HT-29 (cell line): ENCODE measurements at regions not wholly inside any gene's neighbourhood (a gene's known extent, or its start where the extent isn't known, plus 50 kb on each side); places are given as distances from the start of the nearest gene placed in this dataset.

Source experiments
- DNase-seq: peaks from one replicate; pipeline ENCODE4 v3.0.0-alpha.2; 2015; ENCODE audit warnings: low spot score

- no peak for DNase-seq
These were observed 100.7 kb upstream of the RTL1 start for GRCh38 chr14:101004176-101004575.

- DNase-seq, result no peak
These were observed 101.4 kb upstream of the RTL1 start for GRCh38 chr14:101004954-101005353.

- DNase-seq, result no peak
These were observed 101.9 kb upstream of the RTL1 start for GRCh38 chr14:101005447-101005846.

- no peak for DNase-seq
These were observed 102.5 kb upstream of the RTL1 start for GRCh38 chr14:101006008-101006407.

GRCh38 chr14:101007004-101007614 lies 103.6 kb upstream of the RTL1 start:
- DNase-seq, result no peak

- no peak for DNase-seq
These were observed 104.2 kb upstream of the RTL1 start for GRCh38 chr14:101007765-101008164.

- no peak for DNase-seq
These were observed 104.7 kb upstream of the RTL1 start for GRCh38 chr14:101008196-101008595.

GRCh38 chr14:101008631-101009336 lies 105.3 kb upstream of the RTL1 start:
- DNase-seq, result no peak

- DNase-seq, result no peak
These were observed 106.0 kb upstream of the RTL1 start for GRCh38 chr14:101009531-101009930.

- DNase-seq, result no peak
These were observed 106.8 kb upstream of the RTL1 start for GRCh38 chr14:101010293-101010692.

GRCh38 chr14:101010835-101011234 lies 107.3 kb upstream of the RTL1 start:
- DNase-seq, result no peak

GRCh38 chr14:101017209-101017608 lies 113.7 kb upstream of the RTL1 start:
- DNase-seq, result no peak

GRCh38 chr14:101017806-101018560 lies 114.5 kb upstream of the RTL1 start:
- DNase-seq, result no peak

GRCh38 chr14:101018561-101019290 lies 115.2 kb upstream of the RTL1 start:
- DNase-seq, result no peak

- no peak for DNase-seq
These were observed 116.0 kb upstream of the RTL1 start for GRCh38 chr14:101019541-101019940.

GRCh38 chr14:101019990-101020710 lies 116.6 kb upstream of the RTL1 start:
- no peak for DNase-seq

GRCh38 chr14:101020834-101021370 lies 117.4 kb upstream of the RTL1 start:
- no peak for DNase-seq

- DNase-seq, result no peak
These were observed 118.6 kb upstream of the RTL1 start for GRCh38 chr14:101022121-101022520.

- no peak for DNase-seq
These were observed 119.5 kb upstream of the RTL1 start for GRCh38 chr14:101022916-101023435.

- DNase-seq, result no peak
These were observed 121.2 kb upstream of the RTL1 start for GRCh38 chr14:101024686-101025085.

- DNase-seq, result no peak
These were observed 121.6 kb upstream of the RTL1 start for GRCh38 chr14:101025131-101025530.
